HepG2 (cell line): ENCODE measurements at regions not wholly inside any gene's neighbourhood (a gene's known extent, or its start where the extent isn't known, plus 50 kb on each side); places are given as distances from the start of the nearest gene placed in this dataset.
"Not testable (repeated sequence)": the region's sequence is repeated elsewhere in the genome, so short reads cannot be mapped to it uniquely, and the experiment has no call there.

Experiments
- ATAC-seq: fragments of 200-7000 bp; cut with Tn5 transposase; 3 replicates; pipeline ENCODE4 v1.9.1; 2020; ENCODE audit warnings: mild to moderate bottlenecking, moderate library complexity
- BruUV-seq: library from RNA; stranded (reverse); fragments of 400-500 nt; replicated peaks from 2 replicates; lab custom pipeline; 2021; lab: Mats Ljungman, UMichigan
- CTCF ChIA-PET: fragments of 300-600 bp; formaldehyde crosslinking; extraction: SDS; loops from one replicate; lab custom pipeline; 2021; ENCODE audit warnings: low total read pairs, inconsistent platforms, low intra/inter-chr PET ratio; lab: Yijun Ruan, JAX
- POLR2A ChIA-PET: fragments of 350-600 bp; sonication (Branson Sonifier 250); formaldehyde crosslinking; loops from one replicate; lab custom pipeline; 2020; ENCODE audit warnings: antibody characterized with exemption, inconsistent platforms; lab: Yijun Ruan, JAX
- DNase-seq: peaks from one replicate; pipeline ENCODE4 v3.0.0-alpha.2; 2015; ENCODE audit warnings: low spot score
- FAIRE-seq: peaks from 3 replicates; lab custom pipeline; 2011; peaks lifted over from hg19 to GRCh38; lab: Jason Lieb, UNC
- H2AFZ ChIP-seq: one replicate; pipeline ENCODE4 v1.6.1; 2011; ENCODE audit warnings: low read length, inconsistent platforms
- H3K27ac ChIP-seq: fragments of 300-600 bp; 3 replicates; pipeline ENCODE4 v1.8.0; 2011; ENCODE audit warnings: mixed run types, mild to moderate bottlenecking, mixed read lengths, low read length, inconsistent platforms; ENCODE audit not compliant: insufficient read depth; ENCODE audit errors: extremely low read length
- H3K27me3 ChIP-seq, 2 experiments: fragments of 200-600 bp in 1 of 2; 2 replicates in 1 of 2; 3 replicates in 1 of 2; pipeline versions ENCODE4 v1.6.0 to v1.8.0; 2011; ENCODE audit warnings: low read length in 2 of 2, mild to moderate bottlenecking in 2 of 2, moderate library complexity in 2 of 2, inconsistent platforms in 1 of 2; ENCODE audit not compliant: insufficient read depth in 2 of 2, control insufficient read depth in 1 of 2
- H3K36me3 ChIP-seq, 2 experiments: fragments of 200-600 bp in 1 of 2; replicated peaks in 1 of 2; 2 replicates in 1 of 2; 3 replicates in 1 of 2; pipeline versions ENCODE4 v1.5.1 to v1.8.0; 2011; ENCODE audit warnings: low read length in 2 of 2, inconsistent platforms in 1 of 2; ENCODE audit not compliant: insufficient read depth in 2 of 2, control insufficient read depth in 1 of 2
- H3K4me1 ChIP-seq: 2 replicates; pipeline ENCODE4 v1.5.1; 2012; ENCODE audit warnings: low read length, inconsistent platforms; ENCODE audit not compliant: insufficient read depth
- H3K4me2 ChIP-seq: 2 replicates; pipeline ENCODE4 v1.6.0; 2011; ENCODE audit warnings: low read depth, low read length, inconsistent platforms
- H3K4me3 ChIP-seq, 3 experiments: fragments of 200-600 bp in 1 of 3; sonication (generic), shearing (Covaris generic) in 1 of 3; replicated peaks in 1 of 3; 2 replicates each; pipeline ENCODE4 v1.5.1; 2011 to 2016; ENCODE audit warnings: low read length in 3 of 3, inconsistent platforms in 2 of 3, low read depth in 2 of 3, mild to moderate bottlenecking in 2 of 3, control low read depth in 1 of 3, mixed read lengths in 1 of 3; ENCODE audit not compliant: insufficient read depth in 1 of 3
- H3K79me2 ChIP-seq: one replicate; pipeline ENCODE4 v1.6.1; 2011; ENCODE audit warnings: low read length, inconsistent platforms; ENCODE audit not compliant: insufficient read depth
- H3K9ac ChIP-seq: 2 replicates; pipeline ENCODE4 v1.6.0; 2011; ENCODE audit warnings: mild to moderate bottlenecking, low read depth, low read length, inconsistent platforms; ENCODE audit not compliant: insufficient read depth
- H3K9me3 ChIP-seq: 2 replicates; pipeline ENCODE4 v1.5.1; 2012; ENCODE audit warnings: mild to moderate bottlenecking, low read length
- H4K20me1 ChIP-seq: 2 replicates; pipeline ENCODE4 v1.6.0; 2011; ENCODE audit warnings: inconsistent platforms, mild to moderate bottlenecking, low read length, moderate library complexity; ENCODE audit not compliant: insufficient read depth
- RAD51 ChIP-seq: fragments of 450-650 bp; IDR thresholded peaks from 2 replicates; pipeline ENCODE4 v1.6.1; 2016; ENCODE audit warnings: borderline replicate concordance
- WGBS: methylation state at CpG from one replicate; pipeline ENCODE4 v1.1.6; 2017; ENCODE audit warnings: low lambda C conversion rate; 5-methylcytosine and 5-hydroxymethylcytosine counted together
- in situ Hi-C: cut with HindIII; loops from 2 replicates; pipeline ENCODE4 v1.10.0; 2017; ENCODE audit warnings: low pct_unique_long_range_greater_than_20kb; ENCODE audit not compliant: extremely low pct_ligation_motif_present
- intact Hi-C: fragments of 100-400 bp; cut with micrococcal nuclease; formaldehyde crosslinking; loops from one replicate; pipeline ENCODE4 v1.10.0; 2022; ENCODE audit not compliant: unreplicated experiment
- TF ChIP-seq, protein P1 (sequence below): sonication (generic); formaldehyde crosslinking; IDR thresholded peaks from 2 replicates; pipeline ENCODE4 v1.4.0; 2020; ENCODE audit warnings: mild to moderate bottlenecking, missing genetic modification reagents, borderline replicate concordance

GRCh38 chr2:122812214-122812613 is 1056.8 kb downstream of the TSN start:
- ATAC-seq, POLR2A ChIA-PET, H3K27ac ChIP-seq, BruUV-seq, H3K4me2 ChIP-seq, H3K4me3 ChIP-seq, FAIRE-seq, H3K4me1 ChIP-seq, H2AFZ ChIP-seq, H3K79me2 ChIP-seq, in situ Hi-C loops, intact Hi-C loops, CTCF ChIA-PET, H4K20me1 ChIP-seq, H3K9ac ChIP-seq, H3K27me3 ChIP-seq, H3K36me3 ChIP-seq, DNase-seq: not testable (repeated sequence)
- WGBS = 6% methylated on average over 4 of the region's 4 CpGs
- peaks cover 61% of the 10 kb centered on the region for H3K9me3 ChIP-seq
- TF ChIP-seq RAD51 = peak; percentile 74; the same call in 1 of the 2 replicates

DNA sequence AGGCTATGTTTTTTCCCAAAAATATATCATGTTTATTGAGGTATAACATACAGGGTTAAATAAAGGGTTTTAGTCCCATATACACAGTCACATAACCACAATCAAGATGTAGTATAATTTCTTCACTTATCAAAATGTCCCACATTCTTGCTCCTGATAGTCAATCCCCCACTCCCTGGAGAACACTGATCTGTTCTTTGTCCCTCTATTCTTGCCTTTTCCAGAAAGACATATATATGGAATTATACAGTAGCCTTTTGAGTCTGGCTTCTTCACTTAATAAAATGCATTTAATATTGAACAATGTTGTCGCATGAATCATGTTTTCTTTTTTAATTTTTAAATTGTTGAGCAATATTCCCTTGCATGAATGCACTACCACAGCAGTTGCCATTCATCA is 1059.7 kb downstream of the TSN start:
- no peak for ATAC-seq
- CTCF ChIA-PET = no interaction called here
- Histone ChIP-seq H3K4me1 (no peaks in the 10 kb centered on the region), H3K79me2 (no peaks in the 10 kb centered on the region), H3K4me3 (no peak overlapping the region), H3K4me2 (no peak overlapping the region), H3K36me3 (no peaks in the 10 kb centered on the region), H3K27me3 (no peaks in the 10 kb centered on the region), H3K9ac (no peak overlapping the region), H2AFZ (no peak overlapping the region), H3K27ac (no peak overlapping the region), H3K9me3 (peaks cover 47% of the 10 kb centered on the region), H4K20me1 (no peaks in the 10 kb centered on the region)
- in situ Hi-C loops = no loop called here
- WGBS = 14% methylated on average over 1 of the region's 1 CpG
- FAIRE-seq = no peak
- intact Hi-C loops = no loop called here
- no TSS peak for BruUV-seq
- POLR2A ChIA-PET = no interaction called here
- DNase-seq = no peak
- TF ChIP-seq, protein P1, sequence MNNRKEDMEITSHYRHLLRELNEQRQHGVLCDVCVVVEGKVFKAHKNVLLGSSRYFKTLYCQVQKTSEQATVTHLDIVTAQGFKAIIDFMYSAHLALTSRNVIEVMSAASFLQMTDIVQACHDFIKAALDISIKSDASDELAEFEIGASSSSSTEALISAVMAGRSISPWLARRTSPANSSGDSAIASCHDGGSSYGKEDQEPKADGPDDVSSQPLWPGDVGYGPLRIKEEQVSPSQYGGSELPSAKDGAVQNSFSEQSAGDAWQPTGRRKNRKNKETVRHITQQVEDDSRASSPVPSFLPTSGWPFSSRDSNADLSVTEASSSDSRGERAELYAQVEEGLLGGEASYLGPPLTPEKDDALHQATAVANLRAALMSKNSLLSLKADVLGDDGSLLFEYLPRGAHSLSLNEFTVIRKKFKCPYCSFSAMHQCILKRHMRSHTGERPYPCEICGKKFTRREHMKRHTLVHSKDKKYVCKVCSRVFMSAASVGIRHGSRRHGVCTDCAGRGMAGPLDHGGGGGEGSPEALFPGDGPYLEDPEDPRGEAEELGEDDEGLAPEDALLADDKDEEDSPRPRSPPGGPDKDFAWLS = no peak
